Caco-2 (cell line): ENCODE measurements at regions not wholly inside any gene's neighbourhood (a gene's known extent, or its start where the extent isn't known, plus 50 kb on each side); places are given as distances from the start of the nearest gene placed in this dataset.

Source experiments
- BruUV-seq: library from RNA; stranded (reverse); fragments of 400-500 nt; replicated peaks from 2 replicates; lab custom pipeline; 2021; lab: Mats Ljungman, UMichigan
- CTCF ChIA-PET: fragments of 300-600 bp; sonication (Branson Sonifier 250); formaldehyde crosslinking; loops from one replicate; lab custom pipeline; 2022; ENCODE audit warnings: antibody characterized with exemption; lab: Charles Lee
- POLR2A ChIA-PET: fragments of 300-600 bp; sonication (Branson Sonifier 250); formaldehyde crosslinking; loops from one replicate; lab custom pipeline; 2022; ENCODE audit warnings: antibody characterized with exemption; lab: Charles Lee
- DNase-seq, 2 experiments: peaks; one replicate each; pipeline versions ENCODE4 v3.0.0 to v3.0.0-alpha.2; 2020 to 2022
- H3K27me3 ChIP-seq: replicated peaks from 2 replicates; pipeline ENCODE4 v1.6.0; 2011; ENCODE audit warnings: low read length; ENCODE audit not compliant: control insufficient read depth, insufficient read depth
- H3K36me3 ChIP-seq: 2 replicates; pipeline ENCODE4 v1.5.1; 2011; ENCODE audit warnings: low read length; ENCODE audit not compliant: control insufficient read depth, insufficient read depth
- H3K4me1 ChIP-seq: fragments of 250-450 bp; sonication (Bioruptor Pico); 2 replicates; pipeline ENCODE4 v1.5.1; 2020; ENCODE audit warnings: mild to moderate bottlenecking
- H3K4me3 ChIP-seq: 2 replicates; pipeline ENCODE4 v1.5.1; 2011; ENCODE audit warnings: low read depth, mild to moderate bottlenecking, control low read depth, low read length
- H3K9me3 ChIP-seq: fragments of 250-450 bp; sonication (Bioruptor Pico); 2 replicates; pipeline ENCODE4 v1.5.1; 2020; ENCODE audit warnings: mild to moderate bottlenecking, moderate library complexity
- H3K27ac Mint-ChIP-seq: one replicate; pipeline ENCODE4 v1.8.0; 2022; ENCODE audit warnings: mixed read lengths; ENCODE audit not compliant: unreplicated experiment
- H3K27me3 Mint-ChIP-seq: one replicate; pipeline ENCODE4 v1.8.0; 2022; ENCODE audit warnings: mixed read lengths; ENCODE audit not compliant: insufficient read depth, unreplicated experiment
- H3K36me3 Mint-ChIP-seq: one replicate; pipeline ENCODE4 v1.8.0; 2022; ENCODE audit warnings: mild to moderate bottlenecking, mixed read lengths; ENCODE audit not compliant: insufficient read depth, unreplicated experiment
- H3K4me1 Mint-ChIP-seq: one replicate; pipeline ENCODE4 v1.8.0; 2022; ENCODE audit warnings: low read depth, mixed read lengths; ENCODE audit not compliant: unreplicated experiment
- H3K4me3 Mint-ChIP-seq: one replicate; pipeline ENCODE4 v1.8.0; 2022; ENCODE audit warnings: mild to moderate bottlenecking, moderate library complexity, mixed read lengths; ENCODE audit not compliant: unreplicated experiment
- H3K9me3 Mint-ChIP-seq: one replicate; pipeline ENCODE4 v1.8.0; 2022; ENCODE audit warnings: mixed read lengths; ENCODE audit not compliant: unreplicated experiment
- CTCF ChIP-seq, 2 experiments: fragments of 200-600 bp in 1 of 2; IDR thresholded peaks; 1 replicate in 1 of 2; 2 replicates in 1 of 2; pipeline versions ENCODE4 v1.5.1 to v1.8.0; 2011 to 2022; ENCODE audit warnings: antibody characterized with exemption in 1 of 2, control low read depth in 1 of 2, inconsistent platforms in 1 of 2, low read depth in 1 of 2, low read length in 1 of 2, mild to moderate bottlenecking in 1 of 2, moderate library complexity in 1 of 2; ENCODE audit not compliant: insufficient read depth in 1 of 2, severe bottlenecking in 1 of 2, unreplicated experiment in 1 of 2
- intact Hi-C: fragments of 100-400 bp; cut with micrococcal nuclease; formaldehyde crosslinking; loops from one replicate; pipeline ENCODE4 v1.10.0; 2022; ENCODE audit not compliant: unreplicated experiment

- H3K27ac Mint-ChIP-seq, result no peak overlapping the region
- no peaks in the 10 kb centered on the region for H3K9me3 ChIP-seq
- POLR2A ChIA-PET, result no interaction called here
- no peaks in the 10 kb centered on the region for H3K27me3 ChIP-seq
- no peaks in the 10 kb centered on the region for H3K4me1 ChIP-seq
- CTCF ChIA-PET, result no interaction called here
- no peaks in the 10 kb centered on the region for H3K36me3 Mint-ChIP-seq
- TF ChIP-seq CTCF (IDR thresholded peaks at IDR 0.05; ENCODE audit: insufficient read depth in 1 of 2, low read depth in 1 of 2, low read length in 1 of 2, severe bottlenecking in 1 of 2, unreplicated experiment in 1 of 2), result no peak
- BruUV-seq, result no TSS peak
- no peaks in the 10 kb centered on the region for H3K9me3 Mint-ChIP-seq
- intact Hi-C loops, result no loop called here
- H3K27me3 Mint-ChIP-seq, result no peaks in the 10 kb centered on the region
- no peak overlapping the region for H3K4me3 ChIP-seq
- no peak for DNase-seq
- no peaks in the 10 kb centered on the region for H3K4me1 Mint-ChIP-seq
- H3K36me3 ChIP-seq, result no peaks in the 10 kb centered on the region
- no peak overlapping the region for H3K4me3 Mint-ChIP-seq
Measured at GRCh38 chr4:28799696-28800095, 1920.5 kb upstream of the PCDH7 start.

GRCh38 chr4:28811025-28811424, 1909.1 kb upstream of the PCDH7 start:
- Mint-ChIP-seq H3K9me3 (peaks cover 21% of the 10 kb centered on the region), H3K4me3 (no peak overlapping the region), H3K36me3 (no peaks in the 10 kb centered on the region), H3K4me1 (no peaks in the 10 kb centered on the region), H3K27me3 (no peaks in the 10 kb centered on the region), H3K27ac (no peak overlapping the region)
- ChIA-PET CTCF (no interaction called here), POLR2A (no interaction called here)
- no TSS peak for BruUV-seq
- Histone ChIP-seq H3K9me3 (no peaks in the 10 kb centered on the region; the same call in 1 of the 2 replicates), H3K27me3 (no peaks in the 10 kb centered on the region), H3K36me3 (no peaks in the 10 kb centered on the region), H3K4me3 (no peak overlapping the region), H3K4me1 (no peaks in the 10 kb centered on the region)
- intact Hi-C loops, result no loop called here
- DNase-seq, result no peak
- no peak for TF ChIP-seq CTCF (IDR thresholded peaks at IDR 0.05; ENCODE audit: insufficient read depth in 1 of 2, low read depth in 1 of 2, low read length in 1 of 2, severe bottlenecking in 1 of 2, unreplicated experiment in 1 of 2)

GRCh38 chr4:28822163-28822562, 1898.0 kb upstream of the PCDH7 start:
- no peak for TF ChIP-seq CTCF (IDR thresholded peaks at IDR 0.05; ENCODE audit: insufficient read depth in 1 of 2, low read depth in 1 of 2, low read length in 1 of 2, severe bottlenecking in 1 of 2, unreplicated experiment in 1 of 2)
- H3K4me3 Mint-ChIP-seq, result no peak overlapping the region
- H3K36me3 Mint-ChIP-seq, result no peaks in the 10 kb centered on the region
- intact Hi-C loops, result no loop called here
- no peaks in the 10 kb centered on the region for H3K27me3 ChIP-seq
- no peaks in the 10 kb centered on the region for H3K9me3 Mint-ChIP-seq
- H3K4me3 ChIP-seq, result no peak overlapping the region
- BruUV-seq, result no TSS peak
- no peaks in the 10 kb centered on the region for H3K9me3 ChIP-seq
- H3K4me1 ChIP-seq, result no peaks in the 10 kb centered on the region
- H3K27ac Mint-ChIP-seq, result no peak overlapping the region
- ChIA-PET CTCF (no interaction called here), POLR2A (no interaction called here)
- no peaks in the 10 kb centered on the region for H3K36me3 ChIP-seq
- no peaks in the 10 kb centered on the region for H3K27me3 Mint-ChIP-seq
- no peaks in the 10 kb centered on the region for H3K4me1 Mint-ChIP-seq
- DNase-seq, result no peak
